Activated T-cell treated with anti-CD3 and anti-CD28 coated beads, Interleukin-2, amount 50 U/mL, for 1 hour (primary cell): ENCODE measurements at regions not wholly inside any gene's neighbourhood (a gene's known extent, or its start where the extent isn't known, plus 50 kb on each side); places are given as distances from the start of the nearest gene placed in this dataset.

Experiments used
- DNase-seq: peaks from one replicate; pipeline ENCODE4 v3.0.0-alpha.2; 2020

DNA sequence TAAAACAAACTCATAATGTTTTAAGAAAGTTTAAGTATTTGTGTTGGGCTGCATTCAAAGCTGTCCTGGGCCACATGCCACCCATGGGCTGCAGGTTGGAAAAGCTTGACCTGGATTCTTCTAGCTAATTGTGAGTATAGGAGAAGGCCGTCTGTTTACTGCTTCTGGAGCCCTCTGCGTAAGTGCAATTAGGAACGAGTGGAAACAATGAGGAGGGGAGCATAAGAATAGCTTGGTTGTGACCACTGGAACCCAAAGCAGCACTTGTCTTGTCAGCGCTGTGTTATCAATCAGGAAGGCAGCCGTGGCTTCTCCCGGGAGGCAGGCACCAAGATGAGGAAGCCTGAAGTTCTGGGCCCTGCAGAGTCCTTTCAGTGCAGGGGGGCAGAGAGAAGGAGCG is 110.4 kb upstream of the MBNL2 start:
- DNase-seq: no peak

DNA sequence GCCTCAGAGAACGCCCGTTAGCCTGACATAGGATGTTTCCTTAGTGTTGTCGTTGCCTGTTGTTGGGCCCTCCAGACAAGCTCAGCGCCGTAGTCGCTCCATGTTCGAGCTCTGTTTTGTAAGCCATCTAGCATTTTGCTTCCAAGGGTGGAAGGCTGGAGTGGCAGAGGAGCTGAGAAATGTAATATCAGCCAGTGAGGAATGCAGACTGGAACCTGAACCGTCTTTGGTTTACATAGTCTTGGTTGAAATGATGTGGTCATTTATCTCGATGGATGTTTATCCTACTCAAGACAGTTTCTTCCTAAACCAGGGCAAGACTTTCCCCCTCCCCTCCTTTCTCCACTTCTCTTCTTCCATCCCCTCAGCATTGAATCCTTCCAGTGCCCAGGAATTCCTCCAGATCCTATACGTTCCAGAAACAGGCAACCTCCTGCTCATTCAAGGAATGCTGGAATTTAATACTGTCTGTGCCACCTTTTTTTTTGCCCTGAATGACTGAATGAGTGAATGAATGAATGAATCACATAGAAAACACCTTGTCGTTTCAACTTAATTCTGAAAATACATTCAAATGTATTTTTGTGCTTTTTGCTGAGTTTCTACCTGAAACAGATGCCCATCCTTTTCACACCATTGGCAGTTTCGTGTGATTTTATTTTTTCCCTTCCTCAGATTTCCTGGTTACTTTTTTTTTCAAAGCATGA is 109.5 kb upstream of the MBNL2 start:
- DNase-seq: no peak

DNA sequence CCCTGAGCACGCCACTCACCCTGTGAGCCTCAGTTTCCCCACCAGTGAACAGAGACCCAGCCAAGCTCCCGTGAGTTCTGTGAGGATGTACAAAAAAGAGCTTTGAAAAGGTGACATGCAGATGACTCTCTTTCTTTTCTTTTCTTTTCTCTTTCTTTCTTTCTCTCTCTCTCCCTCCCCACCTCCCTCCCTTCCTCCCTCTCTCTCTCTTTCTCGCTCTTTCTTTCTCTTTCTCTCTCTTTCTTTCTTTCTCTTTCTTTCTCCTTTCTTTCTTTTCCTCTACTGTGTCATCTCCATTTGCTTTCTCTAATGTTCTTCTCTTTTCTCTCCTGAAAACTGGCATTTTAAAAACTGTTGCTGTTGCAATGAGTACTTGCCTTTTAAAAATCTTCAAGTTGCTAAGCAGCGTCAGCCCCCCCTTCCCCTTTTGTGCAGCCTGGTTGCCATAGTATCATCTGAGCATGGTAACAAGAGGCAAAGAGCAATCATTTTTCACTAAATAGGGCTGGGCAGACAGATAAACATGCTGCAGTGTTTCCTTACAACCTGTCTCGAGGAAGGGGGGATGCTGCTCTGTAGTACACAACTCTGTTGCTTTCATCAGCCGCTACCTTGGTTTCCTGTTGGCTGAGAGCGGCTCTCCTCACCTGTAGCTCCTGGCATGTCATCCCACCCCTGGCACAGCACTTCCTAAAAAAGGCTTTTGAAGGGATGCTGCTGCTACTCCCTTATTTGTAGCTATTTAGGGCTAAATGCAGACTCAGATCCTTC is 108.7 kb upstream of the MBNL2 start:
- no peak for DNase-seq

DNA sequence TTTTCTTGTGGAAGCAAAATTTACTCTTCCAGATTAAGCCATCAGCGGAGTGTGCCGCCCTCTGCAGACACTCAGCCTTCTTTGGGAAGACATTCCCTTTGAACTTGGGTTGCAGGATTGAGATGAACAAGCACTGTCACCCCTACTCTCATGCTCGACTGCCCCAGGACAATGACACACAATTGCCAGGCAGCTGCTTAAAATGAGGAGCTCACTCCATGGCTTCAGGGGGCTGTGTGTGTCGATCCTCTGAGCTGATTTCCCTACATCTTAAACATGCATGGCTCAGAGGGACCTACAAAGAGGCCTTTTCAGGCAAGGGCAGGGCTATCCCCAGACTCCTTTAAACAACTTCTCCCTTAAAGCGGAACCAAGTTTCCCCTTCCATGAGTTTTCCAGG is 107.5 kb upstream of the MBNL2 start:
- no peak for DNase-seq

DNA sequence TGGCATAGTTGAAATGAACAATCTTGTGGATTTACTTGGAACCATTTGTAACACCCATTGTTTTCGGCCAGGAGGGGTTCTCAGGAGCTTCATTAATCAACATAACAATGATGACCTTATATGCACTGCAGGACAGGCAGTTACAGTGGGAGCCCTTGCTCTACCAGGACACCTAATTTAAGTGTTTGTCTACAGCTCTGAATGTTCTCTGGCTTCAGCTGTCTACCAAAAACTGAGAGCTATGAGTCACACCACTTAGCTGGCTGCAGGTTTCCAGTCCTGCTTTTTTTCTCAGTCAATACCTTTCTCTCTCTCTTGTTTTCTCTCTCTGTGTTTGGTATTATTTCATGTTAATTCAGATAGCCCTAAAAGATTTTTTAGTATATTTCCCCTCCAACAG is 105.4 kb upstream of the MBNL2 start:
- no peak for DNase-seq

DNA sequence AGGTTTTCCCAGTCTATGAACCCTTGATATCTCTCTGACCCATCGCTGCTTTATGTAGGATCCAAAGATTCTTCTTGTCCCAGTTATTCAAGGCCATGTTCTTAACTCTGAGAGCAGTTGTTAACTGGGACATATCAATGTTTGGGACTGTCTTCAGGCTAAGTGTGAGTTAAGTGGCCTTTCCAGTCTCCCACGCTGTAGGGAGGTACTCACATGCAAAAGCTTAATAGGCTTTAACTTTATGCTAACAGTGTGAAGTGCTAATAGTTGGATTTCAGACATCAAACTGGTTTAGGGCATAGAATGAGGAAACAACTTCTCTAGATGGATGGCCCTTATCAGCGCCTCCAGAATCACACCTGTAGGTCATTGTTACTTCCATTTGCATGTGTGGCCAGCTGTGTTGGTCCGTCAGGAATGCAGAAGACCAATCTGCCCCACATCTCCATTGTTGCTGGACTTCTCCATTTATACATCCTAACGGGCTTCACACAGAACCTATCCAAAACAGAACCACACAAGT is 104.7 kb upstream of the MBNL2 start:
- no peak for DNase-seq

DNA sequence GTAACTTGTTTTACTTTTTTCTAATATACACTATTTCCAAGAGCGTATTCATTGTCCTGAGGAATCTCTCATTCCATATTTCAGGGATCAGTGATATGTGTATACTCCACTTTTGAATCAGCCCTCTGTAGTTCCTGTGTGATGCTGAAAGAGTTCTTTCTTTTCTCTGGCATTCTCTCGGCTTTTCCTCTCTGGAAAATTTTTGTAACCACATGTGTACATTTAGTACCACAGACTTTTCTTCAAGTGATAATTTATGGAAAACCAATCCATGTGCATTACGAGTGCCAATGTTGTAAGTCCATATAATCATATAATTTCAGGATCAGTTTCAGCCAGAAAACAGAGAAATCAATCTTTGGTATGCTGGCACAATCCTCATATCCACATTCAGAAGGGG is 102.2 kb upstream of the MBNL2 start:
- no peak for DNase-seq

DNA sequence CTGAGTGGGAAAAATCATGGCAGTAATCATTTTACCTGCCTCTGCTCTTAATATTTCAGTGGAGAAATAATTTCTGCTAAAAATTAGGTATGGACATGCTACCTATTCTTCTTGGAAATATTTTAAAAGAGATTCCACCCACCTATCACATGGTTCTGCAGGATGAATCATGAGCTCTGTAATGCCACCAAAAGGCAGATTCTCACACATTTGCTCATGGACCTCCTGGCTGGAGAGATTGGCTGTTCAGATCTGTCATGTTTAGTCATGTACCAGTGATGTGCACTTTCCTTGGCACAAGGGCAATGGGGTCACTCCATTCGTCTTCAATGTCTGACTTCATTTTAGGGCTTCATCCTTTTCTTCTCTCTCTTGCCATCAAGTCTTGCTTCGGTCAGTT is 101.8 kb upstream of the MBNL2 start:
- no peak for DNase-seq

DNA sequence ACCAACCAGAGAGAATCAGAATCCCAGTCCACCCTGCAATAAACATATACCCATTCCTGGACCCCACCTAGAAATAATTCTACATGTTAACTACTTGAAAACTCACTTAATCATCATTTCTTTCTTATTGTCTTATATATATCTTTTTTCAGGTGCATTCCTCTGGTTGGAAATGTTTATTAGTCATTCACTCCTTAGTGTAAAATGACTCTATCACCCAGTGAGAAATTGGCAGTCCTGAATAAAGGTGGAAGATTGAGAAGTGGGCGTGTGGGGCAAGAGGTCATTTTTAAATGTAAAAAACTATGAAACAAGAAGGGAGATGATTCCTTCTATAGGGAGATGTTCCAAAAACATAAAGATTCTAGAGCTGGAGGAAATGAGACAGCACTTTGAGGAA is 101.2 kb upstream of the MBNL2 start:
- no peak for DNase-seq

DNA sequence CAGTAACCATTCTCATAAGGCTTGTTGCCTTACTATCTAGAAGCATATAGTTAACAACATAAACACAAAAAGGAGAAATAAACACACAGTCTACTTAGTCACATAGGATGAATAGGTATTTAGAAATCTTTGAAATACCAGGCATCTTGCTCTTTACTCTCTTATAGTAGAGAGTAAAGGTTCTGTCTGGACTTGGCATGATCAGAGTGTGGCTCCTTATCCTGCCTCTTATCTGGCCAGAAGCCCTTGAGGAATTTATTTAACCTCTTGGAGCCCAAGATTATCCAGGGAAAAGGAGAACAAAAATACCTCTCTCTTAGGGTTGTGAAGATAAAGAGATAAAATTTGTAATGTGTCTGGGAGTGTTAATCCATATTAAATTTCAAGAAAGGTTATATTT is 100.2 kb upstream of the MBNL2 start:
- no peak for DNase-seq

DNA sequence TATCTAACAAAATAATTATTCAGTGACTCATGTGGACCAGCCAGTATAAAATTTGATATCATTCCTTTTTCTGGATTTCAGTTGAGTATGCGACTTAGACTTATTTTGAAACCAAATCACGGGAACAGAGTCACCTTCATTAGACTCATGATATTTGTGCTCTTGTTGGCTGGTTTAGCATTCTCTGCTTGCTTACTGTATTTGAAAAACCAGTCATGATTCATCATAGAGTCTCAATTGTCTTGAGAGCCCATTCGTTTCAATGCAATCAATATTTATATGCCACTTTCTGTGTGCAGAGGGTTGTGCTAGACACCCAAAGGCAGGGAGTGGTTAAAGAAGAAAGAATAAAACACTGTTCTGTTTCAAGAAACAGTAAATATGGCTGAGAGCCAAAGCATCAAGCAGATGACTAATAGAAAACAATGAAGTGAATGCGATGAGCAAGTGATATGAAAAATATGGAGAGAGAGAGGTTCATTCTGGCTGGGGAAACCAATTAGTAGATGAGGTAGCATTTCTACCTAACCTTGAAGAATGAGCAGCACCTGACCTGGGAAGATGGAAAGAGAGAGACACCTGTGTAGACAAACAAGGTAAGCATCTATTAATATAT is 99.6 kb upstream of the MBNL2 start:
- no peak for DNase-seq

DNA sequence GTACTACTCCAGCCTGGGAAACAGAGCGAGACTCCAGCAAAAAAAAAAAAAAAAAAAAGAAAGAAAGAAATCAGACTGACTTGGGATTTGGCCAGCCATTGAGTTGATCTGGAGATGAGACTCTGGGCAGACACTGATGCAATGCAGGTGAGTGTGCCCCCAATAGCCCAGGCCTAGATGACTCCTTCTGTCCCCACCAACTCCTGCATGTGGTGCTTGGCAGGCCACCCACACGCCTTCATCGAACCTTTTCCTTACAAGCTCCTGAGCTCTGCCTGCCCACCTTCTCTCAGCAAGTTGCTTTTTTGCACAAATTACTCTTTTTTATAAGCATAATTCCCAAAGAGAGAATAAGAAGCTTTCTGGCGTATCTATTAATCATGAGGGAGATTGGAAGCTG is 97.9 kb upstream of the MBNL2 start:
- DNase-seq: no peak

DNA sequence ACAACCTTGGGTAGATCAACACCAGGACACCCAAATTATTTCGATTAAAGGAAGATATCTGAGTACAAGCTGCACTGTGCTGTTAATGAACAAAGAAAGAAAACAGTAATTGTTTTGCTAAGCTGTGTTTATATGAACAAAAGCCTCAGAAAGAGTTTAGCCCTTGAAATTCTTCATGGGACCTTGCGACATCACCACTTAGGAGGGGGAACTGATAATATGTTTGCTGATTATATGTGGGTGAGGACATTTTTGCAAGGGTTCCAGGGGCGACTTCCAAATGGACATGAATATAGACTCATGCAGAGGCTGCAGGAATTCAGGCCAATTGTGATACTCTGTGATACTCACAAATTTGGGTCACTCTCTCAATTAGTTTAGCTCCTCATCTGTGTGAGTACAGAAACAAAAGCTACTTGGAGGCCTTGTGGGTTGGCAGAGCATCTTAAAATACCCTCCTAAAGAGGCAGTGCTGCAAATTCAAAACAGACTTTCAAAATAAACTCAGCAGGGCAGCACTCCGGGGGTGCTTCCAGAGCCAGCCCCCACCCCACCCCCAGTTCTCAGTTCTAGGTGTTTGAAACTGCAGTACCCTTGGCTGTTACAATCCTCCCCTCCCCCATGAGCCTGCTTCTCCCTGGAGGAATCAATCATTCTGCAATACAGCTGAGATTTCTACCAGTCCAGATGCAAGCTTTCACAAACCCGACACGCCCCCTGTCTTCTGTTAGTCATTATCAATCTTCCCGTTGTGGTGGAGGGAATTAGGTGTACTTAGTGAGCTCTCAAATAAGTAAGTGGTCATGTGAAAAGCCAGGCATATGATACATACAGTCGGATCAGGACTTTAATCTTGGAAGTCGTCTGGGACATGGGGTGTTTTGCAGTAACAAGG is 97.0 kb upstream of the MBNL2 start:
- DNase-seq: no peak

DNA sequence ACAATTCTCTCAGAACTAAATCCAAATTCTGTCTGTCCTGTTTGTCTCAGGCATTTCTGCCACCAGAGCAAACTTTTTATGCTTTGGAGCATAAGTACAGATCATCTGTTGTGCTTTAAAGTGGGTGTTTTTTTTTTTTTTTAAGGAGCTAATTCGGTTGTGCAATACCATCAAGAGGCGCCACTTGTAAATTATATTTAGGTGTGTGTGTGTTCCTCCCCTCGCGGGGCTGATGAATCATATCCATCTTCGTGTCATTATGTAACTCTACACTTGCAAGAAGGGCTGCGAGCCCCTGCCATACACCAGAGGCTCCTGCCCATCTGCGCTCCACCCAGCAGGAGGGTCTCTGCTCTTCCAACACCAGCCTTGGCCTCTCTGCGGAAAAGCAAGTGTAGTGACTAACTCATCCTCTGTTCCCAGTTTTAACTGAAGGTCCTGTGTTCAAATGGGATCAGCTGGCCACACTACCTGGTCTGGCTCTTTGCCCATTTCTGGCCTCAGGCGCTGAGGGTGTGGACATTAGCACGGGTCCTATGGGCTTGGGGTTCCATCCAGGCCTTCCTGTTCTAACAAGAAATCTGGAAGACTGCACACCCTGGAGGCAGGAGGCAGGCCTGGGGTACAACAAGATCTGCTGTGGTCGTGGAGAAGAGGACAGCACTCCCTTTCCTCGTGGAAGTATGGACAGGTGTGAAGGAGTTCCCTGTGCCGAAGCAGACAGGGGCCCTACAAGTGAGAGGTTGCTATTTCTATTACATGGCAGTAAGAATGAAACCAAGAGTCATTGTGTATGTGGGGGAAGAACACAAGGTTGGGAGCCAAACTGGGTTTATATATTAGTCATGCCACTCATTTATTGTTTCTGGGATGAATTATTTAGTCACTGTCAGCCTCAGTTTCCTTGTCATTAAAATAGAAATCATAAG is 96.1 kb upstream of the MBNL2 start:
- DNase-seq: no peak

DNA sequence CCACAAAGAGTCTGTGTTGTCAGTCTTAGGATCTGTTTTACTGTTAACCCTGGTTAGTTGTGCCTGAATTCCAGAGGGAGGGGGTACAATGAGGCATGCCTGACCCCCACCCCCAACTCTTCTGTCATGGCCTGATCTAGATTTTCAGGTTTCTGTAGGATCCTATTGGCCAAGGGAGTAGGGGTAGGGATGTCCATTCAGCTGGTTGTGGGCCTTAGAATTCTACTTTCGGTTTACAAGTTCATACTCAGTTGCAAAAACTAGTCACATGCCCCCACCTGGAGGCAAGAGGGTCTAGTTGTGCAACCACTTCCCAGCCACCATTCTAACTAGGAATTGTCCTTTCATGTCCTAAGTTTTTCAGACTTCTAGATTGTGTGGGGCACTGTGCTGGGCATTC is 94.3 kb upstream of the MBNL2 start:
- no peak for DNase-seq

DNA sequence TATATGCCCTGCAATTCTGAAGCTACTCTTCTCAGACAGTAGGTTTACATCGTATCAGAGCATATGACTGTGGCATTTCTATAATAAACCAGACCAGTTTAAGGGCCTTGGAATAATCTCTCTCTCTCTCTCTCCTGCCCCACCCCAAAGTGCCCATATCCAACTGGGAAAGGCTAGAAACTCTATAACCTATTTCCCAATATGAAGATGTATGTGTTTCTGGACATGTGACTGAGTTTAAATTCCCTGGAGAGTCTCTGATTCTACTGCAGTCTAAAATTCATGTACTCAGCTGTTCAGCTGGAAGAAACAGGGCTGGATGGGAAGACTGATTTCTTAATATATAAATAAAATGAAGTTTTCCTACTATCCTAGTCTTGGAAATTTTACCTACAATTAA is 91.9 kb upstream of the MBNL2 start:
- no peak for DNase-seq

DNA sequence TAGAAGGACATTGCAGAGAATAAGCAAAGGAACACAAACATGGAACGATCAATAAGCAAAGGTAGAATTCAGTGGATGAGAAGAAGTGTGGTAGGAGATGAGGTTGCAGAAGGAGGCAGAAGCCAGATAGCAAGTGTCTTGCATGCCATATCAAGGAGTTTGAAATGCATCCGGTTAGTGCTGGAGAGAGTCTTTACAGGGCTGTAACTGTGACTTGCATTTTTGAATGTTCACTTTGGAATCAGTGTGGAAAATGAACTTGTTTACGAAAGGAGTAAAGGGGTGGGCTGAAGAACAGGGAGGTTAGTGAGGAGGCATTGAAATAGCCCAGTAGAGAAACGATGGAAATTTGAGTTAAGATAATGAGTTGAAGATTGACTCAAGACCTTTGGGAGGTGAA is 90.7 kb upstream of the MBNL2 start:
- DNase-seq: no peak

DNA sequence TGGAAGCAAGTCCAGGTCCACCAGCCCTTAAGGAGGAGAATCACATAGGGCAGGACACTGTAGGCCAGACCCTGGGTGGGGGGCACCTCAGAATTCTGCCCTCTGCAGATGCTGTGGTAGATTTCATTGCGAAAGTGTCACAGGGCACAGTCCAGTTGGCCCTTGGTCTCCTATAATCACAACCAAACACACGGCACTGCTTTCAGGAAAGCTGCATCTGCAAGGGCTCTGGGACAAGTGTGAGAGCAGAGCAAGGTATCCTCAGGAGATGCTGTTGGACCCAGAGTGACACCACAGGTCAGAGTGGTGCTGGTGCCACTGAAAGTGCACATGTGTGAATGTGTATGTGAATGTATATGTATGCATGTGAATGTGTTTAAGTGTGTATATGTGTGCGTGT is 88.6 kb upstream of the MBNL2 start:
- no peak for DNase-seq

DNA sequence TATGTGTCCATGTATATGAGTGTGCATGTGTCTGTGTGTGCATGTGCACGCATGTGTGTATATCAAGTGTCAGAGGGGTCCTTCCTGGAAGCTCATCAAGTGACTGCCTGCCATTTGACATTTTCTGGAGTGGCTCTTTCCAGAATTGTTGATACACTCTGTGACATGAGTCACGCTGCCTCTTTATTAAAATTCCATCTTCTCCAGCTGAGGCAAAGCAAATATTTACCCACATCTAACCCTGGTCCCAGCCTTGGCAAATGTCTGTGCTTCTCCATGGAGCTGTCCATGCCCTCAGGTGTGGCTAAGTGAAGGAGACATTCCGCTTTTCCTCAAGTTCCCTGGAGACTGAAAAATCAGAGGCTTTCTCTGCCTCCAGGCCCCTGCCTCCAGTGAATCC is 88.2 kb upstream of the MBNL2 start:
- DNase-seq: no peak

DNA sequence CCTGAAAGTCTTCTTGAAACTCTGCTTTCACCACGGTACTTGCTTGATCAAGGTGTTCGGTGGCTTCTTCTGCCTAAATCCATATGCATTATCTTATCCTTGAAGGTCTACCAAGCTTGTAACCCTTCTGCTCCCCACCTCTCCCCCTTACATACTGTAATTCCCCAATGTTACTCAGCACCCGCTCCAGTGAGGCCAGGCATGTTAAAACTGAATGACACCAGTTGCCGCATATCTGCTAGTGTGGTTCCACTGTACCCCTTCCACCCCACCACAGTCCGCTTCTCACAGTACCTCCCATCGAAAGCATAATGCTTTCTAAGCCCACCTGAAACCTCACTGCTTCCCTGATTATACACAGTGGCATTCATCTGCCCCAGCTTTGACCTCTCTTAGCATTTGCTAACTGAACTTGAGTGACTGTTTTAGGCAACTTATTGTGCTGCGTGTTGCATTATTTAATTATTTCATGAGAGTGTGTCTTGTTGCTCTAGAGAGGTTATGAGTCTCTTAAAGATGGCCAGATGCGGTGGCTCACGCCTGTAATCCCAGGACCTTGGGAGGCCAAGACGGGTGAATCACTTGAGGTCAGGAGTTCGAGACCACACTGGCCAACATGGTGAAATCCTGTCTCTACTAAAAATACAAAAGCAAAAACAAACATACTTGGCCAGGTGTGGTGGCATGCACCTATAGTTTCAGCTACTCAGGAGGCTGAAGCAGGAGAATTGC is 87.6 kb upstream of the MBNL2 start:
- DNase-seq: no peak

DNA sequence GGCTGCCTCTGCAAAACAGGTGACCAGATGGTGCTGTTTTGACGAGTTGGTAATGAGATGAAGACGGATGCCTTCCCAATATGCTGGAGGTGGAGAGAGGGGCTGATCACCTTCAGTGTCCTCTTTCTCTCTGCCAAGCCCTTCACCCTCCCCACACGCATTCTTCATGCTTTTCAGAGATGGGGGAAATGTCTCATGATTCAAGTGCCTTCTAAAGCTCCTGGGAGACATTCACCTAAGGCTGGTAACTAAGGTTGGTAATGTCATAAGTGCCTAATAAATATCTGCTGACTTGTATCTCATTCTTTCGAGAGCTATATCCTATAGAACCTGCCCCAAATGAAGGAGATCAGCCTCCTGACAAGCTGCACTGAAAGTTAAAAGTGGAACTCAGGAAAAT is 86.2 kb upstream of the MBNL2 start:
- no peak for DNase-seq
